Lower leg skin (tissue), 4 donors: ENCODE measurements at regions not wholly inside any gene's neighbourhood (a gene's known extent, or its start where the extent isn't known, plus 50 kb on each side); places are given as distances from the start of the nearest gene placed in this dataset.

Experiments used
- DNase-seq, 2 donors: peaks; one replicate each; pipeline ENCODE4 v3.0.0-alpha.2; 2019; ENCODE audit warnings: low spot score in 2 of 2
- H3K4me3 ChIP-seq: fragments of 200-600 bp; sonication (generic); 2 replicates; pipeline ENCODE4 v1.5.1; 2017; ENCODE audit warnings: mild to moderate bottlenecking, low read depth; ENCODE audit not compliant: poor library complexity, severe bottlenecking
- CTCF ChIP-seq, 3 donors: fragments of 450-650 bp; IDR thresholded peaks; one replicate each; pipeline ENCODE4 v1.5.1; 2016; ENCODE audit warnings: antibody characterized with exemption in 3 of 3, mild to moderate bottlenecking in 3 of 3, moderate library complexity in 2 of 3
- POLR2A ChIP-seq, 2 donors: fragments of 450-650 bp; IDR thresholded peaks; one replicate each; pipeline ENCODE4 v1.6.1; 2016 to 2017; ENCODE audit warnings: antibody characterized with exemption in 2 of 2, mild to moderate bottlenecking in 1 of 2, moderate library complexity in 1 of 2
- WGBS, 2 donors: methylation state at CpG; one replicate each; pipeline ENCODE4 v1.1.5; 2018; 5-methylcytosine and 5-hydroxymethylcytosine counted together
- intact Hi-C: fragments of 100-400 bp; cut with DNase I; formaldehyde crosslinking; loops from one replicate; pipeline ENCODE4 v1.15.0; 2023; ENCODE audit warnings: low total_unique reads

GRCh38 chr4:41346306-41347061 is 89.8 kb downstream of the UCHL1 start:
- intact Hi-C loops = no loop called here
- no peak overlapping the region for H3K4me3 ChIP-seq
- 54 to 62% methylated on average over 3 of the region's 3 CpGs for WGBS, 2 donors
- no peak for DNase-seq
- TF ChIP-seq POLR2A (IDR thresholded peaks at IDR 0.05) (no peak), CTCF (IDR thresholded peaks at IDR 0.05) (no peak)

DNA sequence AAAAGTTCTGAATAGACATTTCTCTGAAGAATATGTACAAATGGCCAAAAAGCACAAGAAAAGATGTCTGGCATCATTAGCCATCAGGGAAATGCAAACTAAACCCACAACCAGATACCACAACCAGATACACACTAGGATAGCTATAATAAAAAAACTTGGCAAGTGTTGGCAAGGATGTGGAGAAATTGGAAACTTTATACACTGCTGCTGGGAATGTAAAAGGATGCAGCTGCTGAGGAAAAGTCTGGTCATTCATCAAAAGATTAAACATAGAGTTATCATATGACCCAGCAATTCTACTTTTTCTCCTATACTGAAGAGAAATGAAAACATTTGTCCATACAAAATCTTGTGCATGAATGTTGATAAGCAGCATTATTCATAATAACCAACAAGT is 92.3 kb downstream of the UCHL1 start:
- no peak overlapping the region for H3K4me3 ChIP-seq
- no peak for DNase-seq
- intact Hi-C loops = no loop called here
- no peak for TF ChIP-seq POLR2A (IDR thresholded peaks at IDR 0.05)

GRCh38 chr4:41358647-41359421 is 102.1 kb downstream of the UCHL1 start:
- H3K4me3 ChIP-seq = no peak overlapping the region
- DNase-seq = no peak
- WGBS, 2 donors = 87 to 89% methylated on average over 10 to 13 of the region's 13 CpGs

GRCh38 chr4:41359422-41359775 is 102.7 kb downstream of the UCHL1 start:
- TF ChIP-seq POLR2A (IDR thresholded peaks at IDR 0.05) (no peak), CTCF (IDR thresholded peaks at IDR 0.05) (no peak)
- H3K4me3 ChIP-seq = no peak overlapping the region

More at GRCh38 chr4:41358647-41359421, 102.1 kb downstream of the UCHL1 start:
- TF ChIP-seq CTCF (IDR thresholded peaks at IDR 0.05) (no peak), POLR2A (IDR thresholded peaks at IDR 0.05) (no peak)
- intact Hi-C loops = no loop called here

GRCh38 chr4:41359836-41360213 is 103.1 kb downstream of the UCHL1 start:
- TF ChIP-seq CTCF (IDR thresholded peaks at IDR 0.05) (no peak), POLR2A (IDR thresholded peaks at IDR 0.05) (no peak)
- intact Hi-C loops = no loop called here
- no peak for DNase-seq
- 62 to 73% methylated on average over 11 of the region's 11 CpGs for WGBS, 2 donors
- H3K4me3 ChIP-seq = no peak overlapping the region

More at GRCh38 chr4:41359422-41359775, 102.7 kb downstream of the UCHL1 start:
- 82 to 87% methylated on average over 5 of the region's 5 CpGs for WGBS, 2 donors
- no peak for DNase-seq
- intact Hi-C loops = no loop called here

DNA sequence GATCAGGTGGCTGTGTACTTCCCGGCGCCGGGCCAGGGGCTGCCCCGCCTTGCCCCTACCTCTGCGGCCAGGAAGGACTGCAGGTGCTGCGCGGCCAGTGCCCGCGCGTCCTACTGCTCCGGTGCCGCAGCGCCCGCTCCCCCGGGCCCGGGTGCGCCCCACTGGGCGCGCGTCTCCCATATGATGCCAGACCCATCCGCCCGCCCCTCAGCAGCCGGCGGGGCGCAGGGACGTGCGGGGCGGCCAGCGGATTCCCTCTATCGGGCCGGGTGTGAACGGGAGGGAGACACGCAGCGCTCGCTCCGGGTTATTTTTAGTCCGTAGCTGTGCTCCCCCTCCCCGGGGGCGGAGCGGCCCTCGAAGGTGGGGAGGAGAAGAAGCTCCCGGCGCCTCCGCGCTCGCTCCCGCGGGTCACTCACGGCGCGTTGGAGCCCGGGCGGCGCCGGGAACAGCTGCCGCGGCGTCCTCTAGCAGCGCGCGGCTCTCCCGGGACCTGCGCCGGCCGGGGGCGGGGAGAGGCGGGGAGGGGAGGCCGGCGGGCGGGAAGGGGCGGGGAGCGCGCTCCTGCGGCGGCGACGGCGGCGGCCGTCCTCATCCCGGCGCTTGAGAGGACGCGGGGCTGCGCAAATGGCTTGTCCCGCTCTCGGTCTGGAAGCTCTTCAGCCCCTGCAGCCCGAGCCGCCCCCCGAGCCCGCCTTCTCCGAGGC is 103.6 kb downstream of the UCHL1 start:
- WGBS, 2 donors = 0 to 1% methylated on average over 51 to 58 of the region's 92 CpGs
- DNase-seq = peak in 1 of 2 donors; percentile 91
- H3K4me3 ChIP-seq = peak overlapping the region; percentile 81
- intact Hi-C loops = no loop called here
- TF ChIP-seq POLR2A (IDR thresholded peaks at IDR 0.05) (no peak), CTCF (IDR thresholded peaks at IDR 0.05) (no peak)
